ENCODE measurements at regions not wholly inside any gene's neighbourhood (a gene's known extent, or its start where the extent isn't known, plus 50 kb on each side); places are given as distances from the start of the nearest gene placed in this dataset.

DNA sequence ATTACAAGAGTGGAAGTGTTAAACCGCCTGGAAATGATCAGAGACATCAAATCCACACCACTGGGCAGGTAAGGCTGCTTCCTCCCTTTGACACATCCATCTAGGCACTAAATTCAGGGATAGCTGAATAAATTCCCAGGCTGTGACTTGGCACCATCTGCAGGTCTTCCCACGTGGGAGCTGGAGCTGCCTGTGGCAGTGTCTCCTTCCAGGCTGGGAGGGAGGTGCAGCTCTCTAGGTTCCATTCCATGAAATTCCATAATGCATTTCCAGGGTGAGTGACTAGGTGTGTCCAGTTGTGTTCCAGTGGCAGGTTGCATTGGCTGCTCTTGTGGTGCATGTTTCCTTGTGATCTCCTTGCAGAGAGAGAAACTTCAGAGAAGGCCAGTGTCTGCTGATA, 188.9 kb upstream of the CXCR4 start:
- TF ChIP-seq, protein P1, sequence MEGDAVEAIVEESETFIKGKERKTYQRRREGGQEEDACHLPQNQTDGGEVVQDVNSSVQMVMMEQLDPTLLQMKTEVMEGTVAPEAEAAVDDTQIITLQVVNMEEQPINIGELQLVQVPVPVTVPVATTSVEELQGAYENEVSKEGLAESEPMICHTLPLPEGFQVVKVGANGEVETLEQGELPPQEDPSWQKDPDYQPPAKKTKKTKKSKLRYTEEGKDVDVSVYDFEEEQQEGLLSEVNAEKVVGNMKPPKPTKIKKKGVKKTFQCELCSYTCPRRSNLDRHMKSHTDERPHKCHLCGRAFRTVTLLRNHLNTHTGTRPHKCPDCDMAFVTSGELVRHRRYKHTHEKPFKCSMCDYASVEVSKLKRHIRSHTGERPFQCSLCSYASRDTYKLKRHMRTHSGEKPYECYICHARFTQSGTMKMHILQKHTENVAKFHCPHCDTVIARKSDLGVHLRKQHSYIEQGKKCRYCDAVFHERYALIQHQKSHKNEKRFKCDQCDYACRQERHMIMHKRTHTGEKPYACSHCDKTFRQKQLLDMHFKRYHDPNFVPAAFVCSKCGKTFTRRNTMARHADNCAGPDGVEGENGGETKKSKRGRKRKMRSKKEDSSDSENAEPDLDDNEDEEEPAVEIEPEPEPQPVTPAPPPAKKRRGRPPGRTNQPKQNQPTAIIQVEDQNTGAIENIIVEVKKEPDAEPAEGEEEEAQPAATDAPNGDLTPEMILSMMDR (IDR thresholded peaks at IDR 0.05): no peak
- TF ChIP-seq, protein P2, sequence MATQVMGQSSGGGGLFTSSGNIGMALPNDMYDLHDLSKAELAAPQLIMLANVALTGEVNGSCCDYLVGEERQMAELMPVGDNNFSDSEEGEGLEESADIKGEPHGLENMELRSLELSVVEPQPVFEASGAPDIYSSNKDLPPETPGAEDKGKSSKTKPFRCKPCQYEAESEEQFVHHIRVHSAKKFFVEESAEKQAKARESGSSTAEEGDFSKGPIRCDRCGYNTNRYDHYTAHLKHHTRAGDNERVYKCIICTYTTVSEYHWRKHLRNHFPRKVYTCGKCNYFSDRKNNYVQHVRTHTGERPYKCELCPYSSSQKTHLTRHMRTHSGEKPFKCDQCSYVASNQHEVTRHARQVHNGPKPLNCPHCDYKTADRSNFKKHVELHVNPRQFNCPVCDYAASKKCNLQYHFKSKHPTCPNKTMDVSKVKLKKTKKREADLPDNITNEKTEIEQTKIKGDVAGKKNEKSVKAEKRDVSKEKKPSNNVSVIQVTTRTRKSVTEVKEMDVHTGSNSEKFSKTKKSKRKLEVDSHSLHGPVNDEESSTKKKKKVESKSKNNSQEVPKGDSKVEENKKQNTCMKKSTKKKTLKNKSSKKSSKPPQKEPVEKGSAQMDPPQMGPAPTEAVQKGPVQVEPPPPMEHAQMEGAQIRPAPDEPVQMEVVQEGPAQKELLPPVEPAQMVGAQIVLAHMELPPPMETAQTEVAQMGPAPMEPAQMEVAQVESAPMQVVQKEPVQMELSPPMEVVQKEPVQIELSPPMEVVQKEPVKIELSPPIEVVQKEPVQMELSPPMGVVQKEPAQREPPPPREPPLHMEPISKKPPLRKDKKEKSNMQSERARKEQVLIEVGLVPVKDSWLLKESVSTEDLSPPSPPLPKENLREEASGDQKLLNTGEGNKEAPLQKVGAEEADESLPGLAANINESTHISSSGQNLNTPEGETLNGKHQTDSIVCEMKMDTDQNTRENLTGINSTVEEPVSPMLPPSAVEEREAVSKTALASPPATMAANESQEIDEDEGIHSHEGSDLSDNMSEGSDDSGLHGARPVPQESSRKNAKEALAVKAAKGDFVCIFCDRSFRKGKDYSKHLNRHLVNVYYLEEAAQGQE (IDR thresholded peaks at IDR 0.05; ENCODE audit: insufficient read depth in 1 of 2, low read depth in 2 of 2, low read length in 1 of 2): no peak
